Kidney (tissue), 13 donors: ENCODE measurements at regions not wholly inside any gene's neighbourhood (a gene's known extent, or its start where the extent isn't known, plus 50 kb on each side); places are given as distances from the start of the nearest gene placed in this dataset.
"Not testable (repeated sequence)": the region's sequence is repeated elsewhere in the genome, so short reads cannot be mapped to it uniquely, and the experiment has no call there.

Experiments used
- DNase-seq, 5 donors: peaks; one replicate each; pipeline ENCODE4 v3.0.0-alpha.2; 2013 to 2020
- FAIRE-seq: peaks from 2 replicates; lab custom pipeline; 2012; peaks lifted over from hg19 to GRCh38; lab: Jason Lieb, UNC
- H3K27ac ChIP-seq, 2 donors: one replicate each; pipeline ENCODE4 v1.7.0; 2013; ENCODE audit warnings: low read depth in 2 of 2, low read length in 2 of 2, inconsistent platforms in 1 of 2
- H3K27me3 ChIP-seq: one replicate; pipeline ENCODE4 v1.7.1; 2013; ENCODE audit warnings: low read length, inconsistent platforms; ENCODE audit not compliant: control insufficient read depth, insufficient read depth
- H3K36me3 ChIP-seq, 3 donors: one replicate each; pipeline versions ENCODE4 v1.7.0 to v1.7.1; 2013; ENCODE audit warnings: low read length in 3 of 3, control low read depth in 1 of 3, inconsistent platforms in 1 of 3; ENCODE audit not compliant: insufficient read depth in 3 of 3, control insufficient read depth in 2 of 3
- H3K4me1 ChIP-seq, 3 donors: one replicate each; pipeline versions ENCODE4 v1.7.0 to v1.7.1; 2013; ENCODE audit warnings: low read length in 3 of 3, inconsistent platforms in 1 of 3, low read depth in 1 of 3; ENCODE audit not compliant: control insufficient read depth in 2 of 3, insufficient read depth in 2 of 3
- H3K4me3 ChIP-seq, 3 donors: one replicate each; pipeline versions ENCODE4 v1.7.0 to v1.8.1; 2013; ENCODE audit warnings: low read length in 3 of 3, control low read depth in 1 of 3, inconsistent platforms in 1 of 3
- H3K9ac ChIP-seq, 3 donors: one replicate each; pipeline versions ENCODE4 v1.7.0 to v1.7.1; 2013; ENCODE audit warnings: low read length in 3 of 3, control low read depth in 1 of 3, inconsistent platforms in 1 of 3
- H3K9me3 ChIP-seq, 3 donors: one replicate each; pipeline versions ENCODE4 v1.7.0 to v1.7.1; 2013; ENCODE audit warnings: low read length in 3 of 3, control low read depth in 1 of 3, inconsistent platforms in 1 of 3; ENCODE audit not compliant: control insufficient read depth in 2 of 3, insufficient read depth in 1 of 3
- CTCF ChIP-seq: IDR thresholded peaks from 3 replicates; pipeline ENCODE4 v1.5.1; 2012; ENCODE audit warnings: mild to moderate bottlenecking, moderate library complexity, borderline replicate concordance; ENCODE audit not compliant: insufficient read depth; ENCODE audit errors: extremely low read depth
- intact Hi-C: fragments of 100-400 bp; cut with DNase I; formaldehyde crosslinking; loops from one replicate; pipeline ENCODE4 v1.11.1; 2022
- donor health status: control.
- donor health status: control.
- donor health status: control.
- donor health status: control.
- donor health status: control.
- donor health status: DM: yes; HTN: yes; CAD: no.
- donor health status: Normal renal cell carcinoma (clear cell type).

- Histone ChIP-seq H3K27ac (no peak overlapping the region), H3K4me3 (no peak overlapping the region), H3K27me3 (no peaks in the 10 kb centered on the region), H3K4me1 (no peaks in the 10 kb centered on the region), H3K9ac (no peak overlapping the region), H3K9me3 (no peaks in the 10 kb centered on the region), H3K36me3 (no peaks in the 10 kb centered on the region)
- intact Hi-C loops: no loop called here
- TF ChIP-seq CTCF: no peak
- DNase-seq (no peak), FAIRE-seq (no peak)
Observed at GRCh38 chr21:18550361-18550760, 146.8 kb upstream of the TMPRSS15 start.

GRCh38 chr21:18553786-18554185 lies 150.2 kb upstream of the TMPRSS15 start:
- no peak overlapping the region for H3K27ac ChIP-seq
- FAIRE-seq (no peak), DNase-seq (no peak)
- no peak overlapping the region for H3K9ac ChIP-seq
- no peak overlapping the region for H3K4me3 ChIP-seq
- no peaks in the 10 kb centered on the region for H3K36me3 ChIP-seq
- TF ChIP-seq CTCF: no peak
- no peaks in the 10 kb centered on the region for H3K4me1 ChIP-seq
- no peaks in the 10 kb centered on the region for H3K9me3 ChIP-seq
- no peaks in the 10 kb centered on the region for H3K27me3 ChIP-seq
- intact Hi-C loops: no loop called here

GRCh38 chr21:18567770-18568169 lies 164.2 kb upstream of the TMPRSS15 start:
- H3K9me3 ChIP-seq, FAIRE-seq, H3K36me3 ChIP-seq, H3K9ac ChIP-seq, H3K4me1 ChIP-seq, DNase-seq, H3K4me3 ChIP-seq, H3K27me3 ChIP-seq, H3K27ac ChIP-seq, intact Hi-C loops: not testable (repeated sequence)

- Histone ChIP-seq H3K27me3 (no peaks in the 10 kb centered on the region), H3K4me3 (no peak overlapping the region), H3K9me3 (no peaks in the 10 kb centered on the region), H3K27ac (no peak overlapping the region), H3K4me1 (no peaks in the 10 kb centered on the region), H3K9ac (no peak overlapping the region), H3K36me3 (no peaks in the 10 kb centered on the region)
- TF ChIP-seq CTCF: no peak
- FAIRE-seq (no peak), DNase-seq (no peak)
- intact Hi-C loops: no loop called here
Observed at GRCh38 chr21:18588001-18588662, 184.5 kb upstream of the TMPRSS15 start.
